GM21447 (cell line): ENCODE measurements at regions not wholly inside any gene's neighbourhood (a gene's known extent, or its start where the extent isn't known, plus 50 kb on each side); places are given as distances from the start of the nearest gene placed in this dataset.
"Not testable (repeated sequence)": the region's sequence is repeated elsewhere in the genome, so short reads cannot be mapped to it uniquely, and the experiment has no call there.

Source experiments
- ATAC-seq: cut with Tn5 transposase; IDR thresholded peaks from one replicate; pipeline ENCODE4 v1.9.1; 2021; ENCODE audit not compliant: unreplicated experiment

DNA sequence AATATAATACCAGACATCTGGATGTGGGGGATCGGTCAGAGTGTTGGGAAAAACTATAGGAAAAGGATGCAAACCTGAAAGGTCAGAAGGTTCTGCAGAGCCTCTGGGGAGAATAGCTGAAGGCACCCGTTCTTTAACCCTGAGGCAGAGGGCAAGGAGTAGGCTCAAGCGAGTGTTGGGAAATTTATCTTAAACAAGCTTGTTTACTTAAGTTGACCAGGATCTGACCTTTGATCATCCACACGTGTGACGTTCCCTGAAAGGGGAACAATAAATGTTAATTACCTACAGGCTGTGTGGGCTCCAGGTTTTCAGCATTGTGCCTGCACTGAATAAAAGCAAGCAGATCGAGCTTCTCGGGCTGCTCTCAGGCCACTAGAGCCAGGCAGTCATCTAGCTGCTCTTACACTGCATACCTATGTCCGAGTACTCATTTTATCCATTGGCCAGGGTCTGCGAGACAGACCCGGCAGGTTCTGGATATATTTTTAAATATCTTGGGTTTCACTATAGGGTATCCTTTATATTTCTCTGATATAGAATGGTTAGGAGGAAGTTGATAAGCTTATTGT, 400.6 kb upstream of the CHST9 start:
- no peak for ATAC-seq

DNA sequence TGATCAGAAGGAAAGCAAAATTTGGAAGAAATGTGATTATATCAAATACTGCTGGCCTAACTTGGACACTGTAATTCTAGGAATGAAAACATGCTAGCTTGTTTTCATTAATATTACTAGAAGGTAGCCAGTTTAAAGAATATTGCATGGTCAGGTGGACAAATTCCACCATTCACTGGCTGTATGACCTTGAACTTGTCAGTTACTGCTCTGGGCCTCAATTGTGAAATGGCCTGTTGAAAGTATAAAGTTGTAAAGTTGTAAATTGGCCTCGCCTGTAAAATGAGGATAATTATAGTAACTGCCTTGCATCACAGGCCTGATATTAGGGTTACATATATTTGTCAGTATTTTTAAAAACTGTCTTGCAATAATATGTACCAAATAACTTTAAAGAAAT, 398.4 kb upstream of the CHST9 start:
- no peak for ATAC-seq

DNA sequence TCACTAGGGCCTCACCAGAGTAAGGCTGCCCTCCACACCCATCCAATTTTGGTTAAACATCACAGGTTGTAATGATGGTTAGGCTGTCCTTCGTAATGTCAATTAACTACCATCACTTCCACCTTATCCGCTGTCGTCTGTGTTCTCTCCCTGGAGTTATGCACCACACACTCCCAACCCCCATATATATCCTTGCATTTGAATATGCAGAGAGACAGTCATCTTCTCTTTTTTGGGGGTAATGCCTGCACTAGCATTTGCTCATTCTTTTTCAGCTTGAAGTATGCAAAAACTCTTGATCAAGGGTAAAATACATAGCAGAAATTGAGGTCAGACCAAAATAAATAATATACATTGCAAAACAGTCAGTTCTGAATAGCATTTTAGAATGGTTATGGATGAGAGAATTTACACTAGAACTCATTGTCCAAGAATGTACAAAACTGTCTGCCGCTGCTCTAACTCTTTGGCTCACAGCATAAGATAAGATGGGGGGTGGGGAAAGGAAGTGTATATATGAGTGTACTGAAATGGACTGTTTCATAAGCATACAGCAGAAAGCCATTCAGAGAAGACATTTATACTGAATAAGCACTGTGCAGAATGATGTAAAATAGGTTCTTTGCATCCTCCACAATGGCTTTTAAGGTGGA, 397.8 kb upstream of the CHST9 start:
- no peak for ATAC-seq

DNA sequence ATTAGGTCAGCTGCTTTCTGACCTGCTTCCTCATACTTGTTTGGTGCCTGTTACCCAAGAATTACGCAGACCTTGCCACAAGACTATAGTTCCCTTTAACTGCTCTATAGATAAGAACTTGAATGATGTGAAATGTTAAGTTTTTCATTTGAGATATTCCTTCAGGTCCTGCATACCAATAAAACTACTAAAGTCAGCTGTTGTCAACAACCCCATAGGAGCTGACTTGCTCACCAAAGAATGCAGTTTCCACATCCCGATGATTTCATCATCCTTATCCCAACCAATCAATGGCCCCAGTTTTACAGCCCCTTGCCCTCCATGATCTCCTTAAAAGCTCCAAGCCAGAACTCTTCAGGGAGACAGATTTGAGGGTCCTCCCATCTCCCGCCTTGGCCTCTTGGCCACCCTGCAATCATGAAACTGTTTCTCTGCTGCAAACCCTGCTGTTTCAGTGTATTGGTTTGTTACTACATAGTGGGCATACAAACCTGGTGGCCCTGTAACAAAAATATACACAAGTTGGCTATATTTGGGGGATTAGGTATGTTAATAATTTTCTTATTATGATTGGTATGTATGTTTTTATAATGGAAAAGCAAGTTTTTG, 396.3 kb upstream of the CHST9 start:
- ATAC-seq: no peak

DNA sequence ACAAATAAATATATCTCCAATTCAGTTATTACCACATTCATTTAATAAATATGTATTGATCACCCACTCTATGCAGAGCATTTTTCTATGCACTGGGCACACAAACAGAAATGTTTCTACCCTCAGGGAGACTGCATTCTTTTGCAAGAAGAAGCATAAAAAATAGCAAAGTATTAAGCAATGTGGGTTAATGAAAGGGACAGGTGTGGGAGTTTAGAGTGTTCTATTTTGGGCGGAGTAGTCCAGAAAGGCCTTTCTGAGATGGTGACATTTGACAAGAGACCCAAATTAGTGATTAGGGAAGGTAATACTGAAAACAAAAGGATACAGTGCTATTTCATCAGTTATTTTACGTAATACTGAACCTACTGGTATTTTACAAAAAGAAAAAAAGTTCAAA, 394.3 kb upstream of the CHST9 start:
- ATAC-seq: no peak

DNA sequence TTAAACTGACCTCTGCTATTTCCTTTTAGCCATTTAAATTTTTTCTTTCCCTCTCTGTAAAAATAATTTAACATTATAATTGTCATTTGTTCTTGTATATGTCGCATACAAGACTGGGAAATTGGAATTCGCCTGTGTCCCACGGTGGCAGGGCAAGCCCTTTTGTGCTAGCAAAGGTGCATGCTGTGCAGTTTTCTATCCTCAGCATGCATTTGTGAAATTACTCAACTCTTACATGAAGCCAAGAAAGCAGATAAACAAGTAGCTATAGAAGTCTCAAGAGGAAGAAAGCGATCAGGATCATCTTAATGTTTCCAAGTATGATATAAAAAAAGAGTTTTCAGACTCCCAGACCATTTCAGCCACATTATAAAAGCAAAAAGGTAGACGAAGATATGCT, 392.6 kb upstream of the CHST9 start:
- no peak for ATAC-seq

DNA sequence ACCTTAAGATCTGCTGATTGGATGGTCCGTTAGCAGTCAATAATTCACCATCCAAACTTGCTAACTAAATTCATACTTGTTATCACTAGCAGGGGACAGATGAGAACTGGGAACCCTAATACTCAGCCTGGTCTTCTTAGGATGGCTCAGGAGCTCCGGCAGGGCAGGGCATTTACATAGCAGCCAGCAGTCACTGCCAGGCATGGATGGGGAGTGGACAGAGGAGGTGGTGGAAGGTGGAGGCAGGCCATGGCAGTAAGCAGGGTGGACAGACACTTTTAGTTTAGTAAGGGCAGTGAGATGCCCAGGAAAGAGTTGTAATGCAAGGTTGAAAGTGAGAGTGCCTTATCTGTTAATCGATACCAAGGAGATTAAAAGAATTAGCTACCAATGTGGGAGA, 392.2 kb upstream of the CHST9 start:
- ATAC-seq: no peak

DNA sequence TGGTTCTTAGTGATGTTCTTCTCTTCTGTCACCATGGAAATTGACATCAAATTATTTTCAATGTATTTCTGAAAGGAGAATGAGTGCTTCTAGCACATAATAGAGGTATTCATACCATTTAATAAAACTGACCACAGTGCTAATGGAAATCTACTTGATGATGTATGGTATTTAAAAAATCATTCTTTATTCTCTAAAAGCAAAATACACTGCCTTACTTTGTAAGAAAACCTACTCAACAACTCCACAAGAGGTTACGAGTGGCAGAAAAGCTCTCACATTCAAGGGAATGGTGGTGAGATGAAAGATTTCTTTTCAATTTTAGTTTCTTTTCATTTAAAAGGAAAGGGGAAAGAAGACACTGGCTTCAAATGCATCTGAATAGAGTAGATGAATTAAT, 382.3 kb upstream of the CHST9 start:
- ATAC-seq: no peak

DNA sequence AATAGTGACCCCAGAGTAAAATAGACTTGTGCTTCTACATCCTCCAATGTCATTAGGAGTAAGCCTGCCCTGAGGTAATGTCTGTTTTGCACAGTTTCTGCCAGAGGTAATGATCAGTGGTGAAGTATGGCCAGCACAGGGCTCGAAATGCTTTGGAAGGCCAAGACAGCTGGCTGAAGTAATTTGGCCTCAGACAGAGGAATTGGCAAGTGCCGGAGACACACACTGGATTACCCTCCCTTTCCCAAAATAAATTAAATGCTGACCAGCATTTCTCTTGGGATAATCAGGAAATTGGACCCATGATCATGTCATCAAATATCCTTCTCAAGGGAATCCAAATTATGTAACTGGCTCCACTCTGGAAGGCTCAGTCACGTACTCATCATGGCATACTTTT, 379.0 kb upstream of the CHST9 start:
- ATAC-seq: no peak

DNA sequence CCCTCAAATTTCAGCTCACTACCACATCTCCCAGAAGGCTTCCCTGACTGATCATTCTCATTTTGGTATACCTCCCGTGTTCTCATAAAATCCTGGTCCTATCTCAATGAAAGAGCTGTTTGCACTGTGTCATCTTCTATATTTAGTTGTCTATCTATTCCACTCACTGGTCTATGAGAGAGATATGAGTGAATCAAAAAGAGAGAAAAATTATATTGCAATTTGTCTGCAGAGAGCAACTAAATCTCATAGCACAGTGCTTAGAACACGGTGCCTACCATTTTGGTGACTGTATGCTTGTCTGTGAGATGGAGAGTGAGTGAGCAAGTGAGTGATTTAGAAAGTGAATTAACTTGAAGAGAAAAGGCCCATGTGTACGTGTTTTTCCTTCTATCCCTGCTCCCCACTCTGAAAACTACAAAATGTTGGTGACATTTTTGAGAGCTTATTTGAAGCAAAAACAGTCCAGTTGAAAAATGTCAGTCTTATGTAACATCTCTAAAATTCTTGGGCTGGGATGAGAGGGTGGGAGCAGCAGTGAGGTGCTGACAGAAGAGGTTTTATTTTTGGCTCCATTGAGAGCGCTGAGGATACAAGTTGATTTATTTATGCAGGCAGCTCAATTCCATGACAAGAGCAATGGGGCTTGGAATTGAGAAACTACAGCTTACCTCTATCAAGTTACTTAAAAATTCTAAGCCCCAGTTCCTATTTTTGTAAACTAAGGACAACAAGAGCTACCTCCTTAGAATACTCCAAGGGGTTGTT, 373.5 kb upstream of the CHST9 start:
- no peak for ATAC-seq

DNA sequence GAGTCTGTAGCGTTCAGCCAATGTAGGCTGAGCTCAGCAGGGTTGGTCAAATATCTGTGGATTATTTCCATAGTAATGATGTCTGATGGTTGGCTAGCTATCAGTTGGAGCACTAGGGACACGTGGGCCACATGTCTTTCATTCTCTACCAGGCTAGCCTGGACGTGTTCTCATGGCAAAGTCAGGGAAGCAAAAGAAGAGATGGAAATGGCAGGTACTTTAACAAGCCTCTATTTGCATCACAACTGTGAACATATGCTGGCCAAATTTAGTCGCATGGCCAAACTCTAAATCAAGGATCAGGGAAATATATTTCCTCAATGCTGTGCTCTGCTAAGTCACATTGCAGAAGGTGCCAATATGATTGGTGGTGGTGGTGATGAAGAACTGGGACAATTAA, 371.6 kb upstream of the CHST9 start:
- ATAC-seq: no peak

DNA sequence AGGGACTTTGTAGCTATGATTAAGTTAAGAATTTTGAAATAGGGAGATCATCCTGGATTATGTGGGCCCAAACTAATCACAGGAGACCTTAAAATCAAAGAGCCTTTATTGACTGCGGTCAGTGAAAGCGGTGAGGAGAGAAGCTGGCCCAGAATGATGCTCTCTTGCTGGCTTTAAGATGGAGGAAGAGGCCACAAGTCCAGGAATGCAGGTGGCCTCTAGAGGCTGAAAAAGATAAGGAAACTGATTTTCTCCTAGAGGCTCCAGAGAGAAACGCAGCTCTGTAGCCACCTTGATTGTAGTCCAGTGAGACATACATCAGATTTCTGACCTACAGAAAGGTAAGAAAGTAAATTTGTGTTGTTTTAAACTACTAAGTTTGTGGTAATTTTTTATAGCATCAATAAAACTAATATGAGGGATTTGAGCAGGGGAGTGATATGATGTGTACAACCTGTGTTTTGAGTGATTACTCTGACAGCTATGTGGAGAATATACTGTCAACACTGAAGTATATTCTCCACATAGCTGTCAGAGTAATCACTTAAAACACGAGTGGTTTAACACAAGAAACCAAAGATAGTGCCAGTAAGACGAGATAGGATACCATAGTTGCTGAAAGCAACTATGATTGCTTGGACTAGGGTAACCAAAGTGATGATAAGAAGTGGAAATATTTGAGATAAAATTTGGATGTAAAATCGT, 364.4 kb upstream of the CHST9 start:
- ATAC-seq: no peak

DNA sequence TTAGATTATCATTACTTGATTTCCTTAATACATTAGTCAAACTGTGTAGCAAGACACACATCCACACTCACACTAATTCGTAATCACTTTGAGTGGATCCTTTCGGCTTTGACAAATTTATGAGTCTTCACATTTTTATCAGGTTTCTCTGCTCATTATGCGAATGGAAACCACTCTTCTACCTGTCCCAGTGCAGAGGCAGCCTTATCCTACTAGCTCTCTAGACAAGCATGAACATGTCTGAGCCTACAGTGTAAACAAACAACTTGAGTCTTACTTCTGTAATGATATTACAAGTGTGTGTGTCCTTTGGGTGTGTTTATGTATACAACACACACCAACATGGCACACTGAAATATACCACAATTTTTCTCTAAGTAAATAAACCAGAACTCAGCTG, 361.9 kb upstream of the CHST9 start:
- no peak for ATAC-seq

DNA sequence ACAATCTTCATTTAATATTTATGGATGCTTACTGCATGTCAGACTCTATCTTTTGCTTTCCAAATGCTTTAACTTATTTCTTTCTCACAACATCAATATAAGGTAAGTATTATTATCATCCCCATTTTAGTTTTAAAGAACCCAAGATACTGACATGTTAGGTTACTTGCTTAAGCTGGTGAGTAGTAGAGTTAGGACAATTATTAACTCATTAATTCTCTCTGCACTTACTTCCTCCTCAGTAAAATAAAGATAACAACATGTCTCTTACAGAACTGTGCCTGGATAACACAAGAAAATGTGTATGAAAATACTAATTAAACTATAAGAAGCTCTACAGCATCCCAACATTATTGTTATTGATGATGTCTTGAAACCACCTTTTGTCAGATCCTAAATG, 359.1 kb upstream of the CHST9 start:
- ATAC-seq: no peak

DNA sequence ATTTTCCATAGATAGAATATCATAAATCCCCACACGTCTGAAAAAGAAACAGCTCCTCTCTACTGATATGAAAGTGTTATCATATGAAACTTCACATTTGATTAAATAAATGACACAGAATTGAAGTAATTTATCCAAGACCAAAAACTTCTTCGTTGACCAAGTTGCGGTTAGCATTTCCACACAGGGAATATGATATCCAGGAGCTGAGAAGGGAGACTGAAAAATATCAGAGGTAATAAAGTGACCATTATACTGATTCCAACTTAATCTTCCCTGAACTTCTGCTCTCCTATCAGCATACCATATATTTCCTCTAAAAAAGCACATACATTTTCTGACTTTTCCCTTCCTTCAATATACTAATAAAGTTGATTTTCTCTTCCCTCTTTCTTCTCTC, 356.2 kb upstream of the CHST9 start:
- no peak for ATAC-seq

DNA sequence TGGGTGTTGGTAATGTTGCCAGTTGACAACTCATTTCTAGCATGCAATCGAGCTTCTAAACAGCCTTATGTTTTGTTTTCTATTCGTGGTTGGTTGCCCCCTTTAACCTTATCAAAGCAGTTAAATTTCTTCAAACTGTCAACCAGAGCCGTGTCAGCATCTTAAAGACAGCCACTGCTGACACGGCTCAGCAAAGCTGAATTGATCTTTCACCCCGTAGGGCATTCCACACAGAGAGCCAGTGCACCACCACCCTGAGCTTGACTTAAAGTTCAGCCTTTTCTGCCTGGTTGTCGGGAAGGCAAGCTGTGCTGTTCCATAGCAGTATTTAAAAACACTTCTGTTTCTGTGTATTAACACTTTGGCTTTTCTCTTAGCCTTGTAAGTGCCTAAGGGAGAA, 355.0 kb upstream of the CHST9 start:
- ATAC-seq: no peak

DNA sequence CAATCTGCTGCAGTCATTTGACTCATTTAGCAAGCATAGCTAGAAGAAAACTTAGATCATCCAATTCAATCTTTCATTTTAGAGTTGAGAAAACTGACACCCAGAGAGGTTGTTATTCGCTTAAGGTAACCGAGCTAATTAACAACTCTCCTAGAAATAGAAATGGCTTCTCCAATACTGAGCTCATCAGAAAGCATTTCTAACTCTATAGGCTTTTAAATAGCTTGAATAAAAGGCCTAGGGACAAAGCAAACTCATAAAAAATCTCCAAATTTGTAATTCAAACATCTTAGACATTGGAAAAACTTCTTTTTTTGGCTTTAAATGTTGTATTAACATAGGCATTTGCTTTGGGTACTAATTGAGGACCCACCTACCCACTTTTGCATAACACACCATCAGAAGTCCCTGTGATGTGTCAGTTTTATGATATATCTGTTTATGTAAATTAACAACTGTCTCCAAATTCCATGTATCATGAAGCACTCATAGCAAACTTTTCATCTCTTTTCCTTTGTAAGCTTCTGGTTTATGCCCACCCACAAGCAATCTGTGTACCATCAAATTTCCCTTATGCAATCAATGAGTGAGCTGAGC, 343.9 kb upstream of the CHST9 start:
- ATAC-seq: no peak

DNA sequence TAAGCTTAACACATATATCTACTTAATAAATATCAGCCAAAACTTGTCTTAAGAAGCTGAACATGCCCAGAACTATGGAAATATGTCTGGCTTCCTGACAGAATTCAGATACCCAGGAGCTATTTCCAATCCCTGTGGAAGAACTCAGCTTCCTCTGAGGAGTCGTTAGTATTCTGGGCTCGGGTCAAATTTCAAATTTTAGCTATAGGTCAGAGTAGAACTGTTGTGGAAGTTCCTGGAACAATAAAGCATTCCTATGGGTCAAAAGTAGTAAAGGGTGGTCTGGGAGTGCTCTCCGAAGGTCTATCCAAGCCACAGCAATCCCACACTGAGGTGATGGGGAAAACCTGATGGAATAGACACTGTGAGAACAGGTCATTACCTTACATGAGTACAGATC, 342.7 kb upstream of the CHST9 start:
- ATAC-seq: no peak

DNA sequence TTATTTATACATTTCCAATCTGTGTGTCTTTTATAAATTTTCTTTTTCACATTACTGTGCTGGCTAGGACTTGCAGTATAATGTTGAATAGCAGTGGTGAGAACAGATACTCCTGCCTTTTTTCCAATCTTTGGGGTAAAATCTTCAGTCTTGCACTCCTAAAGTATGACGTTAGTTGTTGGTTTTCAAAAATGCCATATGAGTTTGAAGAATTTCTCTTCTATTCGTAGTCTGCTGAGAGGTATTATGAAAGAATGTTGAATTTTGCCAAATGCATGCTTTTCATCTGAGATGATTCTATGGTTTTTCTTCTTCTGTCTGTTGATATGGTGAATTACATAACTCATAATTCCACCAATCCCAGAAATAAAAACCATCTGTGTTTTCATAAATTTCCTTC, 335.3 kb upstream of the CHST9 start:
- no peak for ATAC-seq

DNA sequence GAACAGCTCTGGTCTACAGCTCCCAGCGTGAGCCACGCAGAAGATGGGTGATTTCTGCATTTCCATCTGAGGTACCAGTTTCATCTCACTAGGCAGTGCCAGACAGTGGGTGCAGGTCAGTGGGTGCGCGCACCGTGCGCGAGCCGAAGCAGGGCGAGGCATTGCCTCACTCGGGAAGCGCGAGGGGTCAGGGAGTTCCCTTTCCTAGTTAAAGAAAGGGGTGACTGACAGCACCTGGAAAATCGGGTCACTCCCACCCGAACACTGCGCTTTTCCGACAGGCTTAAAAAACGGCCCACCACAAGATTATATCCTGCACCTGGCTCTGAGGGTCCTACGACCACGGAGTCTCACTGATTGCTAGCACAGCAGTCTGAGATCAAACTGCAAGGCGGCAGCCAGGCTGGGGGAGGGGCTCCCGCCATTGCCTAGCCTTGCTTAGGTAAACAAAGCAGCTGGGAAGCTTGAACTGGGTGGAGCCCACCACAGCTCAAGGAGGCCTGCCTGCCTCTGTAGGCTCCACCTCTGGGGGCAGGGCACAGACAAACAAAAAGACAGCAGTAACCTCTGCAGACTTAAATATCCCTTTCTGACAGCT, 325.0 kb upstream of the CHST9 start:
- ATAC-seq: not testable (repeated sequence)

DNA sequence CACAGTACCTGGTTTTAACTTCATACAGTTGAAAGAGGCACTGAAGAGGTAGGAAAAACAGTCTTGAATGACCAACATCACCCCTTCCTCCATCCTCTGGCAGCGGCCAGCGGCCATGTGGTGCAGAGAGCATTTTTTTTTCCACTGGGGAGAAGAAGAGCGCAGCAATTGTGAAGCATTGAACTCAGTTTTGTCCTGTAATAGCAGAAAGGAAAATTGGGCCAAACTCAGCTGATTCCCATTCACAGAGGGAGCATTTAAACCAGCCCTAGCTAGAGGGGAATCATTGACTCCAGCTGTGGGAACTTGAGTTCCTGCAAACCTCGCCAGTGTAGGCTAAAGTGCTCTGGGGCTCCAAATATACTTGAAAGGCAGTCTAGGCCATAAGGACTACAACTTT, 316.6 kb upstream of the CHST9 start:
- ATAC-seq: no peak
